Body of pancreas (tissue), 4 donors: ENCODE measurements at regions not wholly inside any gene's neighbourhood (a gene's known extent, or its start where the extent isn't known, plus 50 kb on each side); places are given as distances from the start of the nearest gene placed in this dataset.

Experiments used
- ATAC-seq: fragments of 150-250 bp; one replicate; pipeline ENCODE4 v1.9.1; 2016
- DNase-seq, 4 donors: peaks; one replicate each; pipeline ENCODE4 v3.0.0-alpha.2; 2019
- H3K27ac ChIP-seq, 4 donors: fragments of 200-600 bp; sonication (generic); 1 replicate in 3 of 4; 2 replicates in 1 of 4; pipeline versions ENCODE4 v1.5.1 to v1.6.1; 2016 to 2019; ENCODE audit warnings: mild to moderate bottlenecking in 1 of 4, mixed read lengths in 1 of 4, moderate library complexity in 1 of 4
- H3K27me3 ChIP-seq, 2 donors: fragments of 200-600 bp; sonication (generic); one replicate each; pipeline ENCODE4 v1.6.0; 2016; ENCODE audit warnings: mild to moderate bottlenecking in 1 of 2
- H3K36me3 ChIP-seq, 2 donors: fragments of 200-600 bp; sonication (generic); replicated peaks in 1 of 2; 2 replicates each; pipeline ENCODE4 v1.5.1; 2016; ENCODE audit warnings: low read depth in 2 of 2; ENCODE audit not compliant: insufficient read depth in 1 of 2
- H3K4me1 ChIP-seq: fragments of 200-600 bp; sonication (generic); one replicate; pipeline ENCODE4 v1.6.0; 2016
- H3K4me3 ChIP-seq, 2 donors: fragments of 200-600 bp; sonication (generic); 1 replicate in 1 of 2; 2 replicates in 1 of 2; pipeline ENCODE4 v1.5.1; 2016 to 2019
- H3K9me3 ChIP-seq, 3 donors: fragments of 200-600 bp; sonication (generic); 1 replicate in 2 of 3; 2 replicates in 1 of 3; pipeline ENCODE4 v1.5.1; 2016
- POLR2A ChIP-seq, 3 donors: fragments of 450-650 bp; IDR thresholded peaks; one replicate each; pipeline ENCODE4 v1.6.1; 2016; ENCODE audit warnings: antibody characterized with exemption in 3 of 3, mild to moderate bottlenecking in 2 of 3
- WGBS, 2 donors: methylation state at CpG; one replicate each; pipeline ENCODE4 v1.1.5; 2017; 5-methylcytosine and 5-hydroxymethylcytosine counted together
- intact Hi-C: fragments of 100-400 bp; cut with DNase I; formaldehyde crosslinking; loops from one replicate; pipeline ENCODE4 v1.15.1; 2023
- TF ChIP-seq, protein P1 (sequence below), 7 experiments: fragments of 450-650 bp in 4 of 7; fragments of 200-600 bp in 3 of 7; sonication (generic) in 3 of 7; IDR thresholded peaks; one replicate each; pipeline ENCODE4 v1.5.1; 2016 to 2019; ENCODE audit warnings: antibody characterized with exemption in 7 of 7

DNA sequence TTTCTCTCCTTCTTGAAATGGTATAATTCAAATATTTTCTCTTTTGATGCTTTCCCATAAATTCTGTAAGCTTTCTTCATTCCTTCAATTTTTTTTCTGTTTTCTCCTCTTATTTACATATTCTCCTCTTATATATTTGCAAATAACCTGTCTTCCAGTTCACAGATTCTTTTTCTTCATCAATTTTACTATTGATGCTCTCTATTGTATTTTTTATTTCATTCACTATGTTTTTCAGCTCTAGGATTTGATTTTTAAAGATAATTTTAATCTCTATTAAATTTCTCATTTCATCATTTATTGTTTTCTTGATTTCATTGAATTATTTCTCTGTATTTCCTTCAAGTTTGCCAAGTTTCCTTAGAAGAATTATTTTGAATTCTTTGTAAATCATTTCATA is 54.0 kb upstream of the PRPS1L1 start:
- H3K27me3 ChIP-seq = no peaks in the 10 kb centered on the region
- ATAC-seq (no peak), DNase-seq (no peak)
- intact Hi-C loops = no loop called here
- no peaks in the 10 kb centered on the region for H3K9me3 ChIP-seq
- peaks cover 7% of the 10 kb centered on the region for H3K4me1 ChIP-seq
- no peaks in the 10 kb centered on the region for H3K36me3 ChIP-seq
- no peak overlapping the region for H3K4me3 ChIP-seq
- TF ChIP-seq POLR2A (IDR thresholded peaks at IDR 0.05) = no peak
- TF ChIP-seq, protein P1, sequence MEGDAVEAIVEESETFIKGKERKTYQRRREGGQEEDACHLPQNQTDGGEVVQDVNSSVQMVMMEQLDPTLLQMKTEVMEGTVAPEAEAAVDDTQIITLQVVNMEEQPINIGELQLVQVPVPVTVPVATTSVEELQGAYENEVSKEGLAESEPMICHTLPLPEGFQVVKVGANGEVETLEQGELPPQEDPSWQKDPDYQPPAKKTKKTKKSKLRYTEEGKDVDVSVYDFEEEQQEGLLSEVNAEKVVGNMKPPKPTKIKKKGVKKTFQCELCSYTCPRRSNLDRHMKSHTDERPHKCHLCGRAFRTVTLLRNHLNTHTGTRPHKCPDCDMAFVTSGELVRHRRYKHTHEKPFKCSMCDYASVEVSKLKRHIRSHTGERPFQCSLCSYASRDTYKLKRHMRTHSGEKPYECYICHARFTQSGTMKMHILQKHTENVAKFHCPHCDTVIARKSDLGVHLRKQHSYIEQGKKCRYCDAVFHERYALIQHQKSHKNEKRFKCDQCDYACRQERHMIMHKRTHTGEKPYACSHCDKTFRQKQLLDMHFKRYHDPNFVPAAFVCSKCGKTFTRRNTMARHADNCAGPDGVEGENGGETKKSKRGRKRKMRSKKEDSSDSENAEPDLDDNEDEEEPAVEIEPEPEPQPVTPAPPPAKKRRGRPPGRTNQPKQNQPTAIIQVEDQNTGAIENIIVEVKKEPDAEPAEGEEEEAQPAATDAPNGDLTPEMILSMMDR (IDR thresholded peaks at IDR 0.05) = no peak
- H3K27ac ChIP-seq = no peak overlapping the region

DNA sequence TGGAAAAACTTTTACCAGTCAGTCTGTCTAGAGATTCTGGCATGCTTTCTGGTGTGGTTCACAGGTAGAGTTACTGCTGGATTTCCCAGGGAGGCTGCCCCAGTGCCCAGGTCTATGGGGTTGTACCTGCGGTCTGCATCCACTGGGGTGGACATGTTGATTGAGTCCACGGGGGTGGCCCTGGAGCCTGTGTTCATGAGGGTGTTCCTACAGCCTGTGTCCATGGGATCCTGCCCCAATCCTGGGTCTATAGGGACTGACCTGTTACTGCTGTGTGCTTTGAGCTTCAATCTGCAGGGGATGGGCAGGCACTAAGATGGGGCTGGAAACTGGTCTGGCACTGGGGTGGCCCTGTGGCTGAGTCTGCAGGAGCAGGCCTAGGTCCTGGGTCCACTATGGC is 54.5 kb upstream of the PRPS1L1 start:
- WGBS, 2 donors = 85 to 93% methylated on average over 2 of the region's 2 CpGs
- Histone ChIP-seq H3K27me3 (no peaks in the 10 kb centered on the region), H3K4me1 (peaks cover 7% of the 10 kb centered on the region), H3K9me3 (no peaks in the 10 kb centered on the region), H3K4me3 (no peak overlapping the region), H3K36me3 (no peaks in the 10 kb centered on the region), H3K27ac (no peak overlapping the region)
- no peak for ATAC-seq
- intact Hi-C loops = no loop called here
- no peak for DNase-seq
- TF ChIP-seq, protein P1 (IDR thresholded peaks at IDR 0.05) = no peak
- no peak for TF ChIP-seq POLR2A (IDR thresholded peaks at IDR 0.05)

DNA sequence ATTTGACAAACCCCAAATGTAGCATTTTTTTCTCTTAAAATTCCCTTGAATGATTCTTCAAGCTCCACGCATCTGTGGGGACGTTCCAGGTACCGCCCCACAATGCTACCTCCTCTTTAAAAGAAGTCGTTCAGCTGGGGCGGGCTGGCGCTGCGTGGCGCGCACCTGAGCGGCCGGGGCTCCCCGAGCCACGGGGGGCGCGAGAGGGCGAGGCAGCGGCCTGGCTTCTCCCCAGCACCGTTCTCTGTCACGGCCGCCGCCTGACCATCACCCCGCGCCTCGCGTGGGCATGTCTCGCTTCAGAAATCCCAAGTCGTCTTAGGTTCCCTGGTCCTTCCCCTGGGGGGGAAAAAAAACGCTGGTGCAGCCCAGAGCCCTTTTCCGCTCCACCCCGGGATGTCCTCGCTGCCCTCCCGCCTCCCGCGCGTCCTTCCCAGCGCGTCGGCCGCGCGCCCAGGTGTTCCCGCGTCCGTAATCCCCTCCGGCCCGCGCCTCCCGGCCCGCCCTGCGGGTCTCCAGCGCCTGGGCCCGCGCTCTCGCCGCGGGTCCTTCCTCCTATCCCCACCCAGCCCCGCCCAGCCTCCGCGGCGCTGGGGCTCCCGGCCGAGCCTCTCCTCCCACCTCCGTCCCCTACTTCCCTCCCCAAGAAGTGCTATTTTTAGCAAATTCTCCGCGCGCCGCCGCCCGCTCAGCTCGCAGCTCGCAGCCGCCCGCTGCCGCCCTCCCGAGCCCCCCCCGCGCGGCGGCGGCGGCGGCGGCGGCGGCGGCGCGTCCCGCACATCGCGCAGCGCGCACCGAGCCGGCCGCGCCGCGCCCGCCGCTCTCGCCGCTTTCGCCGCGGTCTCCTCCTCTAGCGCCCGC is 58.7 kb upstream of the PRPS1L1 start:
- no peak for TF ChIP-seq POLR2A (IDR thresholded peaks at IDR 0.05)
- TF ChIP-seq, protein P1 (IDR thresholded peaks at IDR 0.05) = peak in 3 of 7 experiments; percentile 19 to 20 (median 20)
- 1% methylated on average over 11 to 107 of the region's 108 CpGs for WGBS, 2 donors
- Histone ChIP-seq H3K9me3 (no peaks in the 10 kb centered on the region), H3K4me1 (peaks cover 7% of the 10 kb centered on the region), H3K27me3 (no peaks in the 10 kb centered on the region), H3K27ac (no peak overlapping the region), H3K4me3 (peak overlapping the region in 1 of 2 donors; percentile 74), H3K36me3 (no peaks in the 10 kb centered on the region)
- DNase-seq = peak; percentile 13 to 47 (median 24)
- ATAC-seq = peak; percentile 61
- intact Hi-C loops = no loop called here

DNA sequence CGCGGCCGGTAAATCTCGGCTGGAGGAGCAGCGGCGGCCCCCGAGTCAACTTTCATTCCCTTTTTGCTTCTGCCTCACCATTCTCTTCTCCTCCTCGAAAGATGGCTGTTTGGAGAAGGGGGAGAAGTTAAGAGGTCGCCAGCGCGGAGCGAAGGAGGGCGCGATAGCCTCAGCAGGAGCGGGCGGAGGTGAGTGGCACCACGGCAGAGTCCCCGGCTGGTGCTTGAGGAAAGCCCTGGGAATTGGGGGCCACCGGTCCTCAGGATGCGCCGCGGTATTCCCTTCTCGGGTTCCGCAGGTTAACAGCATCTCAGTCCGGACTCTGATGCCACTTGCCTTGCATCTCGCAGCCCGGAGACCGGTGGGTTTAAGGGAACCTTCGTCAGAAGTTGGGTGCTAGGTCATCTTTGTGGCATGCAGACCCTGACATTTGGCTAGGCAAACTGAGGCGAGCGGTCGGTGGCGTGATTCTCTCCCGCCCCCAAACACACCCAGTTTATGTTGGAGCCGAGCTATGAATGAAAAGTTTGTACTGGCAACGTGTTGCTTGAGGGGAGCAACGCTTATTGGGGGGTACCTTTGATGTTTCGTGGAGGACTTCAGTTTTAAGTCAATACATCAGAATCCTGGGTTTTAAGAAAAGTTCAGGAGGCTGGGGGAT is 59.5 kb upstream of the PRPS1L1 start:
- Histone ChIP-seq H3K27ac (no peak overlapping the region), H3K4me1 (peaks cover 7% of the 10 kb centered on the region), H3K27me3 (no peaks in the 10 kb centered on the region), H3K36me3 (no peaks in the 10 kb centered on the region), H3K4me3 (no peak overlapping the region), H3K9me3 (no peaks in the 10 kb centered on the region)
- WGBS, 2 donors = 6 to 7% methylated on average over 25 to 38 of the region's 38 CpGs
- ATAC-seq = no peak
- TF ChIP-seq, protein P1 (IDR thresholded peaks at IDR 0.05) = no peak
- TF ChIP-seq POLR2A (IDR thresholded peaks at IDR 0.05) = no peak
- intact Hi-C loops = no loop called here
- peak in 2 of 4 donors; percentile 11 to 13 for DNase-seq
